Uterus (tissue), 3 donors: ENCODE measurements at regions not wholly inside any gene's neighbourhood (a gene's known extent, or its start where the extent isn't known, plus 50 kb on each side); places are given as distances from the start of the nearest gene placed in this dataset.

ENCODE experiments used
- DNase-seq, 2 donors: peaks; one replicate each; pipeline ENCODE4 v3.0.0-alpha.2; 2019 to 2020
- H3K27ac ChIP-seq, 2 donors: fragments of 200-600 bp; sonication (generic); 1 replicate in 1 of 2; 2 replicates in 1 of 2; pipeline ENCODE4 v1.5.1; 2016 to 2018
- H3K27me3 ChIP-seq, 2 donors: fragments of 200-600 bp; sonication (generic); one replicate each; pipeline ENCODE4 v1.5.1; 2018 to 2019; ENCODE audit warnings: control low read depth in 1 of 2
- H3K36me3 ChIP-seq, 2 donors: fragments of 200-600 bp; sonication (generic); one replicate each; pipeline ENCODE4 v1.5.1; 2019; ENCODE audit warnings: control low read depth in 1 of 2
- H3K4me1 ChIP-seq, 2 donors: fragments of 200-600 bp; sonication (generic); one replicate each; pipeline ENCODE4 v1.5.1; 2018 to 2019; ENCODE audit warnings: control low read depth in 1 of 2
- H3K4me3 ChIP-seq, 2 donors: fragments of 200-600 bp; sonication (generic); 1 replicate in 1 of 2; 2 replicates in 1 of 2; pipeline ENCODE4 v1.5.1; 2018 to 2019; ENCODE audit warnings: mild to moderate bottlenecking in 1 of 2
- H3K9me3 ChIP-seq, 2 donors: fragments of 200-600 bp; sonication (generic); one replicate each; pipeline ENCODE4 v1.5.1; 2019; ENCODE audit warnings: control low read depth in 1 of 2
- CTCF ChIP-seq, 4 experiments: fragments of 200-600 bp in 2 of 4; fragments of 450-650 bp in 2 of 4; sonication (generic) in 2 of 4; IDR thresholded peaks; one replicate each; pipeline ENCODE4 v1.5.1; 2016 to 2019; ENCODE audit warnings: antibody characterized with exemption in 4 of 4, mild to moderate bottlenecking in 2 of 4, moderate library complexity in 1 of 4
- POLR2A ChIP-seq, 2 donors: fragments of 450-650 bp; IDR thresholded peaks; one replicate each; pipeline ENCODE4 v1.6.1; 2016; ENCODE audit warnings: antibody characterized with exemption in 2 of 2, mild to moderate bottlenecking in 1 of 2, moderate library complexity in 1 of 2
- intact Hi-C: fragments of 100-400 bp; cut with DNase I; formaldehyde crosslinking; loops from one replicate; pipeline ENCODE4 v1.15.1; 2023; ENCODE audit warnings: low total_unique reads
- donor health status: DM: yes; HTN: yes; CAD: no.

GRCh38 chr20:52824494-52825216 lies 147.5 kb upstream of the TSHZ2 start:
- Histone ChIP-seq H3K36me3 (no peaks in the 10 kb centered on the region), H3K27ac (no peak overlapping the region), H3K4me1 (no peaks in the 10 kb centered on the region), H3K27me3 (no peaks in the 10 kb centered on the region), H3K4me3 (no peak overlapping the region), H3K9me3 (no peaks in the 10 kb centered on the region)
- DNase-seq = no peak
- no peak for TF ChIP-seq CTCF (IDR thresholded peaks at IDR 0.05)
- no peak for TF ChIP-seq POLR2A (IDR thresholded peaks at IDR 0.05)
- intact Hi-C loops = no loop called here

GRCh38 chr20:52823303-52823702 lies 148.9 kb upstream of the TSHZ2 start:
- H3K4me1 ChIP-seq = no peaks in the 10 kb centered on the region
- no peak overlapping the region for H3K27ac ChIP-seq
- DNase-seq = no peak
- intact Hi-C loops = no loop called here
- H3K9me3 ChIP-seq = no peaks in the 10 kb centered on the region
- H3K4me3 ChIP-seq = no peak overlapping the region
- H3K36me3 ChIP-seq = no peaks in the 10 kb centered on the region
- no peaks in the 10 kb centered on the region for H3K27me3 ChIP-seq
- no peak for TF ChIP-seq POLR2A (IDR thresholded peaks at IDR 0.05)
- no peak for TF ChIP-seq CTCF (IDR thresholded peaks at IDR 0.05)

GRCh38 chr20:52820641-52821292 lies 151.4 kb upstream of the TSHZ2 start:
- H3K27ac ChIP-seq = no peak overlapping the region
- H3K27me3 ChIP-seq = no peaks in the 10 kb centered on the region
- no peak for TF ChIP-seq POLR2A (IDR thresholded peaks at IDR 0.05)
- TF ChIP-seq CTCF (IDR thresholded peaks at IDR 0.05) = no peak
- DNase-seq = no peak
- H3K36me3 ChIP-seq = no peaks in the 10 kb centered on the region
- no peaks in the 10 kb centered on the region for H3K9me3 ChIP-seq
- no peak overlapping the region for H3K4me3 ChIP-seq
- no peaks in the 10 kb centered on the region for H3K4me1 ChIP-seq
- intact Hi-C loops = no loop called here

- intact Hi-C loops = no loop called here
- no peak for TF ChIP-seq POLR2A (IDR thresholded peaks at IDR 0.05)
- TF ChIP-seq CTCF (IDR thresholded peaks at IDR 0.05) = no peak
- DNase-seq = no peak
- no peaks in the 10 kb centered on the region for H3K4me1 ChIP-seq
- no peaks in the 10 kb centered on the region for H3K36me3 ChIP-seq
- H3K27ac ChIP-seq = no peak overlapping the region
- no peaks in the 10 kb centered on the region for H3K9me3 ChIP-seq
- no peak overlapping the region for H3K4me3 ChIP-seq
- no peaks in the 10 kb centered on the region for H3K27me3 ChIP-seq
These were observed 153.7 kb upstream of the TSHZ2 start for GRCh38 chr20:52818491-52818890.

- no peak overlapping the region for H3K27ac ChIP-seq
- no peaks in the 10 kb centered on the region for H3K27me3 ChIP-seq
- H3K9me3 ChIP-seq = no peaks in the 10 kb centered on the region
- H3K4me3 ChIP-seq = no peak overlapping the region
- TF ChIP-seq CTCF (IDR thresholded peaks at IDR 0.05) = no peak
- no peak for TF ChIP-seq POLR2A (IDR thresholded peaks at IDR 0.05)
- H3K36me3 ChIP-seq = no peaks in the 10 kb centered on the region
- no peak for DNase-seq
- H3K4me1 ChIP-seq = no peaks in the 10 kb centered on the region
- intact Hi-C loops = no loop called here
These were observed 154.2 kb upstream of the TSHZ2 start for GRCh38 chr20:52817981-52818380.
